Prostate gland (tissue), 2 donors: ENCODE measurements at regions not wholly inside any gene's neighbourhood (a gene's known extent, or its start where the extent isn't known, plus 50 kb on each side); places are given as distances from the start of the nearest gene placed in this dataset.
A peak's percentile ranks its signal among the peaks of the same experiment; 100 is the strongest.

ENCODE experiments used
- DNase-seq: peaks from one replicate; pipeline ENCODE4 v3.0.0-alpha.2; 2019; ENCODE audit warnings: low spot score
- H3K27ac ChIP-seq, 2 donors: fragments of 200-600 bp; sonication (generic); 2 replicates each; pipeline ENCODE4 v1.5.1; 2017 to 2019
- H3K27me3 ChIP-seq: fragments of 200-600 bp; sonication (generic); replicated peaks from 2 replicates; pipeline ENCODE4 v1.5.1; 2019; ENCODE audit not compliant: insufficient read depth
- H3K36me3 ChIP-seq, 2 donors: fragments of 200-600 bp; sonication (generic); 1 replicate in 1 of 2; 2 replicates in 1 of 2; pipeline versions ENCODE4 v1.5.1 to v1.8.1; 2017 to 2019
- H3K4me1 ChIP-seq: fragments of 200-600 bp; sonication (generic); replicated peaks from 2 replicates; pipeline ENCODE4 v1.5.1; 2019
- H3K4me3 ChIP-seq, 2 donors: fragments of 200-600 bp; sonication (generic); 2 replicates each; pipeline ENCODE4 v1.5.1; 2017 to 2019
- H3K9me3 ChIP-seq: fragments of 200-600 bp; sonication (generic); 2 replicates; pipeline ENCODE4 v1.5.1; 2017
- POLR2A ChIP-seq: fragments of 450-650 bp; IDR thresholded peaks from one replicate; pipeline ENCODE4 v1.6.1; 2016; ENCODE audit warnings: antibody characterized with exemption, mild to moderate bottlenecking
- POLR2AphosphoS5 ChIP-seq: sonication (generic); formaldehyde crosslinking; IDR thresholded peaks from one replicate; pipeline ENCODE4 v1.6.1; 2017; ENCODE audit warnings: antibody characterized with exemption
- WGBS: methylation state at CpG from one replicate; pipeline ENCODE4 v1.1.5; 2018; 5-methylcytosine and 5-hydroxymethylcytosine counted together
- intact Hi-C: fragments of 100-400 bp; cut with DNase I; formaldehyde crosslinking; loops from one replicate; pipeline ENCODE4 v1.14.2; 2022
- TF ChIP-seq, protein P1 (sequence below), 4 experiments: fragments of 200-600 bp in 2 of 4; fragments of 450-650 bp in 2 of 4; sonication (generic) in 2 of 4; IDR thresholded peaks; 1 replicate in 3 of 4; 2 replicates in 1 of 4; pipeline ENCODE4 v1.5.1; 2016 to 2019; ENCODE audit warnings: antibody characterized with exemption in 4 of 4, mild to moderate bottlenecking in 2 of 4, moderate library complexity in 2 of 4

DNA sequence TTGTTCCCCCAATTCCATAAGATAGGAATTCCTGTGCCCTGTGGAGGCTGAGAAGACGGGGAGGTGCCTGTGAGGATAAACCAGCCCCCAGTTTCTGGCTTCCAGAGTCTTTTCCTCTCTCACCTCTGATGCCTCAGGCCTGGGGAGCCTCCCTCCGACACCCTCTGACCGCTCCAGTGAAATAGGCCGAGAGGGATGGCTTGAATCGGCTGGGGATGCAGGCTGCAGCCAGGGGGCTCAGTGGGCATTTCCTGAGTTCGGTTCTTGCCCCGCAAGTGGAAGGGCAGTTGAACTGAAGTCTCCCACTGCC lies 339.4 kb downstream of the SEC14L1 start:
- 67% methylated on average over 7 of the region's 7 CpGs for WGBS
- H3K4me1 ChIP-seq = peaks cover 34% of the 10 kb centered on the region

DNA sequence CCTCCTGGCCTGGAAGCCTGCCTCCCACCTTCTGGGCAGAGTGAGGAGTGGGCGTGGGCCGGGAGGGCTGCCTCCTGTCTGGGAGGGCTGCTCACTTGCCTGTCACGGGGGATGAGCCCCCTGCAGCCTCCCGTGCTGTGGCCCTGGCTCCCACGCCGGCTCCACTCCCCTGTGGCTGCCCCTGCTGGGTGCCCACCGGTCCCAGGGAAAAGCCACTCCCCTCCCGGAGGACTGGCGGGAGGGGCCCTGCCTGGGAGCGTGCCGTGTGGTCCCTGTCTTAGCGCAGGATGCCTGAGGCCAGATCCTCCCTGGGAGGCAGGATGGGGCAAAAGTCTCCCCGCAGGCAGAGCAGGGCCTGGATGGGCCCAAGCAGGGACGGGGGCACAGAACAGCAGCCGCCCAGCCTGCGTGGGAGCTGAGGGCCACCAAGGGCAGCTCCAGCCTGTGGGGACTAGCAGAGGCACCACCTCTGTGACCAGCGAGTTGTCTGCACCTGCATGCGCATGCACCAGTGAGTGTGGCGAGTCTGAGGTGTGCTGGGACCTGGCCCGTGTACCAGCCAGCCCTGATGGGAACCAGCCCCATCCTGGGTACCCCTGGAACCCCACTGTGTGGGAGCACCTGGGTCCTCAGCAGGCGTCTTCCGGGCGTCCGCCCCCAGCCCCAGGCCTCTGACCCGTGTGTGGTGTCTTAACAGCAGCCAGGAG lies 339.9 kb downstream of the SEC14L1 start:
- Histone ChIP-seq H3K4me1 (peaks cover 34% of the 10 kb centered on the region), H3K27me3 (no peaks in the 10 kb centered on the region), H3K27ac (peak overlapping the region; percentile 64 to 65), H3K4me3 (no peak overlapping the region), H3K9me3 (no peaks in the 10 kb centered on the region), H3K36me3 (peaks cover 0 to 13% of the 10 kb centered on the region in 2 donors)
- intact Hi-C loops = no loop called here
- TF ChIP-seq POLR2AphosphoS5 = no peak
- TF ChIP-seq POLR2A = no peak
- TF ChIP-seq, protein P1, sequence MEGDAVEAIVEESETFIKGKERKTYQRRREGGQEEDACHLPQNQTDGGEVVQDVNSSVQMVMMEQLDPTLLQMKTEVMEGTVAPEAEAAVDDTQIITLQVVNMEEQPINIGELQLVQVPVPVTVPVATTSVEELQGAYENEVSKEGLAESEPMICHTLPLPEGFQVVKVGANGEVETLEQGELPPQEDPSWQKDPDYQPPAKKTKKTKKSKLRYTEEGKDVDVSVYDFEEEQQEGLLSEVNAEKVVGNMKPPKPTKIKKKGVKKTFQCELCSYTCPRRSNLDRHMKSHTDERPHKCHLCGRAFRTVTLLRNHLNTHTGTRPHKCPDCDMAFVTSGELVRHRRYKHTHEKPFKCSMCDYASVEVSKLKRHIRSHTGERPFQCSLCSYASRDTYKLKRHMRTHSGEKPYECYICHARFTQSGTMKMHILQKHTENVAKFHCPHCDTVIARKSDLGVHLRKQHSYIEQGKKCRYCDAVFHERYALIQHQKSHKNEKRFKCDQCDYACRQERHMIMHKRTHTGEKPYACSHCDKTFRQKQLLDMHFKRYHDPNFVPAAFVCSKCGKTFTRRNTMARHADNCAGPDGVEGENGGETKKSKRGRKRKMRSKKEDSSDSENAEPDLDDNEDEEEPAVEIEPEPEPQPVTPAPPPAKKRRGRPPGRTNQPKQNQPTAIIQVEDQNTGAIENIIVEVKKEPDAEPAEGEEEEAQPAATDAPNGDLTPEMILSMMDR (IDR thresholded peaks at IDR 0.05) = no peak
- DNase-seq = no peak
- 72% methylated on average over 17 of the region's 25 CpGs for WGBS

More for the DNA sequence above, 339.4 kb downstream of the SEC14L1 start:
- Histone ChIP-seq H3K27me3 (no peaks in the 10 kb centered on the region), H3K36me3 (peaks cover 0 to 13% of the 10 kb centered on the region in 2 donors), H3K9me3 (no peaks in the 10 kb centered on the region), H3K4me3 (no peak overlapping the region), H3K27ac (peak overlapping the region; percentile 64 to 65)
- intact Hi-C loops = no loop called here
- TF ChIP-seq, protein P1 (IDR thresholded peaks at IDR 0.05) = no peak
- no peak for TF ChIP-seq POLR2A
- no peak for TF ChIP-seq POLR2AphosphoS5
- no peak for DNase-seq

DNA sequence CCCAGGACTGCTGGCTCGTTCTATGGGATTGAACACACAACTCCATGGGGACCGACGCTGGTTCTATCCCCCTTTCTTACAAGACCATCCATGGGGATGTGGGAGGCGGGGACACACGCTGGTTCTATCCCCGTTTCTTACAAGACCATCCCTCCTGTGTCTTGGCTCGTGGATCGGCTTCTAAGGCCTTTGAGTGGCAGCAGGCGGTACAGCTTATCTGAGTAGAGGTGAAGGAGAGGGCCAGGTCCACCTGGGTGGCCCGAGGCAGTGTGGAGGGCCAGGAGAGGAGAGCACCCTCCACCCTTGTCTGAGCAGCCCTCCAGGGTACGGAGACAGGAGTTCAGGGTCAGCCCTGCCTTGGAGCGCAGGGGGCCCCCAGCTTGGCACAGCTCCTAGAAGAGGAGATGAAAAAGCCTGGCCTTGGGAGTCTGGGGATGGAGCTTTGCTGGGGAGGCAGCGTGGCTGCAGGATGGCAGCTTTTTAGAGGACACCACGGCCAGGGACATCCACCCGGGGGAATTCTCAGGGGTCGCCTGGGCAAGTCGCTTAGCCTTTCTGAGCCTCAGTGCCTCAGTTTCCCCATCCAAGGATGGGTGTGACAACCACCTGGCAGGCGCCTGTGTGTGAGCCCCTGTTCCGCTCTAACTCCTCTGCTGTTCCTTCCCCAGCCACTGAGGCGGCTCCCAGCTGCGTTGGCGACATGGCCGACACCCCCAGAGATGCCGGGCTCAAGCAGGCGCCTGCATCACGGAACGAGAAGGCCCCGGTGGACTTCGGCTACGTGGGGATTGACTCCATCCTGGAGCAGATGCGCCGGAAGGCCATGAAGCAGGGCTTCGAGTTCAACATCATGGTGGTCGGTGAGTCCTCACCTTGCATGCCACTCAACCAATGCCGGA lies 341.0 kb downstream of the SEC14L1 start:
- intact Hi-C loops = no loop called here
- WGBS = 73% methylated on average over 34 of the region's 35 CpGs

DNA sequence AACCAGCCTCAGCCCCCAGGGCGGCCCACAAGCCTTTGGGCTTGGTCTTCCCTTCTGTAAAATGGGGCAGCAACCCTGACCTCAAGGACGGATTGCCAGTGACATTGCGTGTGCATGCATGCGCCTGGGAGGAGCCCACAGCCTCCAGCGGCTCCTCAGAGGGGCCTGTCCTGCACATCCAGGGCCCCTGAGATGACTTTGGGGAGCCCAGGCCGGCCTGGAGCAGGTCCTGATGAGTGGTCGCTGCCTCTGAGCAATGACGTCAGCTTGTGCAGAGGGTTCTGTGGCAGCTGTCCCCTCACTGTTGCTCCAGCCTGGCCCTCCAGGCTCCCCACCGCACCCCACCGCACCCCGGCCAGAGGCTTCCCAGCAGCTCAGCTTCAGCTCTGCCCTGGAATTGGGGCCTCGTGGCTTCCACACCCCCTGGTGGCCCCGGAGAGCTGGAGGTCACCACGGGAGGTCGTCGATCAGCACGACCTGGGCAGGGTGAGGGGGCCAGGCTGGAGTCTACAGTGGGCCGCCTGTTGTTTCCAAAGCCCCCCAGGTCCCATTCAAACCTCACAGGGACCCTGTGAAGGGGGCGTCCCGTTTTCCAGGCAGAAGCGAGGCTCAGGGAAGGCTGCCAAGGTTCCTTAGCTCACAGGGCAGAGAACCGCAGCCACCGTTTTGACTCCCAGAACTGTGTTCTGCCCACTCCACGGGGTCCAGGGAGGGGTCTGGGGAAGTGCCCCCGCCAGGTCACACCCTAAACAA lies 341.8 kb downstream of the SEC14L1 start:
- H3K27ac ChIP-seq = no peak overlapping the region
- TF ChIP-seq, protein P1 (IDR thresholded peaks at IDR 0.05) = no peak
- TF ChIP-seq POLR2A (no peak), POLR2AphosphoS5 (no peak)
- H3K9me3 ChIP-seq = no peaks in the 10 kb centered on the region
- DNase-seq = no peak
- H3K27me3 ChIP-seq = no peaks in the 10 kb centered on the region
- H3K4me1 ChIP-seq = peaks cover 27% of the 10 kb centered on the region
- intact Hi-C loops = no loop called here
- H3K4me3 ChIP-seq = no peak overlapping the region
- H3K36me3 ChIP-seq = peaks cover 0 to 13% of the 10 kb centered on the region in 2 donors
- WGBS = 70% methylated on average over 21 of the region's 25 CpGs

More for the DNA sequence above, 341.0 kb downstream of the SEC14L1 start:
- H3K4me3 ChIP-seq = no peak overlapping the region
- no peaks in the 10 kb centered on the region for H3K27me3 ChIP-seq
- H3K27ac ChIP-seq = no peak overlapping the region
- no peak for DNase-seq
- TF ChIP-seq, protein P1 (IDR thresholded peaks at IDR 0.05) = no peak
- TF ChIP-seq POLR2AphosphoS5 = no peak
- TF ChIP-seq POLR2A = no peak
- H3K9me3 ChIP-seq = no peaks in the 10 kb centered on the region
- peaks cover 0 to 13% of the 10 kb centered on the region in 2 donors for H3K36me3 ChIP-seq
- H3K4me1 ChIP-seq = peaks cover 32% of the 10 kb centered on the region
